ENCODE measurements at regions not wholly inside any gene's neighbourhood (a gene's known extent, or its start where the extent isn't known, plus 50 kb on each side); places are given as distances from the start of the nearest gene placed in this dataset.

GRCh38 chr1:43083375-43083891 lies 88.7 kb downstream of the EBNA1BP2 start:
- intact Hi-C loops (cut with micrococcal nuclease; ENCODE audit: unreplicated experiment) (no loop called here), in situ Hi-C loops (cut with HindIII; ENCODE audit: low pct_unique_long_range_greater_than_20kb, low sequenced_read_pairs) (no loop called here)
- Histone ChIP-seq H3K27me3 (ENCODE audit: control insufficient read depth, insufficient read depth, low read length) (no peaks in the 10 kb centered on the region), H3K27ac (ENCODE audit: low read length) (no peak overlapping the region), H3K9me3 (ENCODE audit: control insufficient read depth, insufficient read depth, low read depth, low read length) (no peaks in the 10 kb centered on the region), H3K4me1 (ENCODE audit: control insufficient read depth, insufficient read depth, low read length) (no peaks in the 10 kb centered on the region), H3K36me3 (ENCODE audit: control insufficient read depth, insufficient read depth, low read length) (no peaks in the 10 kb centered on the region), H3K4me3 (ENCODE audit: low read depth in 2 of 2, low read length in 2 of 2) (no peak overlapping the region)
- TF ChIP-seq SIN3A (IDR thresholded peaks at IDR 0.05; ENCODE audit: borderline replicate concordance, insufficient read depth, low read depth, low read length) (no peak), CTCF (IDR thresholded peaks at IDR 0.05) (no peak), REST (IDR thresholded peaks at IDR 0.05; ENCODE audit: insufficient read depth in 1 of 2, low read depth in 2 of 2, low read length in 1 of 2) (no peak), POLR2AphosphoS5 (IDR thresholded peaks at IDR 0.05; ENCODE audit: low read depth, low read length) (no peak), TCF7L2 (IDR thresholded peaks at IDR 0.05; ENCODE audit: low read depth, low read length) (no peak)
- no peak for DNase-seq (ENCODE audit: low read depth, low spot score)
- ATAC-seq = no peak
- no TSS peak for BruUV-seq (replicated peaks)
- ChIA-PET CTCF (no interaction called here), POLR2A (interaction anchor here (0.6 kb wide), 2 partner anchors 77 to 577 kb away, joined by 5 read pairs; no protein-coding TSS in a partner anchor)

DNA sequence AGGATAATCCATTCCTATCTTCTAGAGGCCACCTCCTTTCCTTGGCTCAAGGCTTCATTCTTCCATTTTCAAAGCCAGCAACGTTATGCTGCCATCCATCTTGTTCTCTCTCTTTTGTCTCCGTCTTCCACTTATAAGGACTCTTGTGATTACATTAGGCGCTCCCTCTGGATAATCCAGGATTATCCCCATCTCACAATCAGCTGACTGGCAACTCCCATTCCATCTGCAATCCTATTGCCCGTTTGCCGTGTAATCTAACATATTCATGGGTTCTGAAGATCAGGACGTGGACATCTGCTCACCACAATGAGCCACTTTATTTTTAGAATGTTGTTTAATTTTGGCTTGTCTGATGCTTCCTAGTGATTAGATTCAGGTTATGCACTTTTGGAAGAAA lies 89.3 kb downstream of the EBNA1BP2 start:
- TF ChIP-seq REST (IDR thresholded peaks at IDR 0.05; ENCODE audit: insufficient read depth in 1 of 2, low read depth in 2 of 2, low read length in 1 of 2) (no peak), TCF7L2 (IDR thresholded peaks at IDR 0.05; ENCODE audit: low read depth, low read length) (no peak), SIN3A (IDR thresholded peaks at IDR 0.05; ENCODE audit: borderline replicate concordance, insufficient read depth, low read depth, low read length) (no peak), CTCF (IDR thresholded peaks at IDR 0.05) (no peak), POLR2AphosphoS5 (IDR thresholded peaks at IDR 0.05; ENCODE audit: low read depth, low read length) (no peak)
- H3K36me3 ChIP-seq (ENCODE audit: control insufficient read depth, insufficient read depth, low read length) = no peaks in the 10 kb centered on the region
- POLR2A ChIA-PET = no interaction called here
- intact Hi-C loops (cut with micrococcal nuclease; ENCODE audit: unreplicated experiment) = no loop called here
- ATAC-seq (no peak), DNase-seq (ENCODE audit: low read depth, low spot score) (no peak)
- H3K4me1 ChIP-seq (ENCODE audit: control insufficient read depth, insufficient read depth, low read length) = no peaks in the 10 kb centered on the region
- CTCF ChIA-PET = no interaction called here
- no peak overlapping the region for H3K27ac ChIP-seq (ENCODE audit: low read length)
- in situ Hi-C loops (cut with HindIII; ENCODE audit: low pct_unique_long_range_greater_than_20kb, low sequenced_read_pairs) = no loop called here
- H3K4me3 ChIP-seq (ENCODE audit: low read depth in 2 of 2, low read length in 2 of 2) = no peak overlapping the region
- H3K27me3 ChIP-seq (ENCODE audit: control insufficient read depth, insufficient read depth, low read length) = no peaks in the 10 kb centered on the region
- no TSS peak for BruUV-seq (replicated peaks)
- no peaks in the 10 kb centered on the region for H3K9me3 ChIP-seq (ENCODE audit: control insufficient read depth, insufficient read depth, low read depth, low read length)

Measured in Panc1 (cell line).